ENCODE measurements at regions not wholly inside any gene's neighbourhood (a gene's known extent, or its start where the extent isn't known, plus 50 kb on each side); places are given as distances from the start of the nearest gene placed in this dataset.
A peak's percentile ranks its signal among the peaks of the same experiment; 100 is the strongest.

DNA sequence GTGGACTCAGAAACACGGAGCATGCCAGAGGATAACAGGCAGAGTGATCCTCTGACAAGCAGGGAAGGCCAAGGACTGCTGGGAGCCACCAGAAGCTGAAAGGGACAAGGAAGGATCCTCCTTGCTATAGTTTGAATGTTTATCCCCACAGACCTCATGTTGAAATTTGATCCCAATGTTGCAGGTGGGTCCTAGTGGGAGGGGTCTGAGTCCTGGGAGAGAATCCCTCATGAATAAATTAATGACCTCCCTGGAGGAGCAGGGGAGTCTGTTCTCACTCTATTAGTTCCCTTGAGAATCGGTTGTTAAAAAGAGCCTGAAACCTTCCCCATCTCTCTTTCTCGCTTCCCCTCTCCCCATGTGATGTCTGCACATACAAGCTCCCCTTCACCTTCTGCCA lies 124.4 kb downstream of the FBXO15 start:
- no peak overlapping the region for H3K27ac ChIP-seq
- DNase-seq (no peak), ATAC-seq (no peak)
- 24 to 36% (median 28%) methylated on average over 3 of the region's 3 CpGs for WGBS, 3 donors
- TF ChIP-seq, protein P1, sequence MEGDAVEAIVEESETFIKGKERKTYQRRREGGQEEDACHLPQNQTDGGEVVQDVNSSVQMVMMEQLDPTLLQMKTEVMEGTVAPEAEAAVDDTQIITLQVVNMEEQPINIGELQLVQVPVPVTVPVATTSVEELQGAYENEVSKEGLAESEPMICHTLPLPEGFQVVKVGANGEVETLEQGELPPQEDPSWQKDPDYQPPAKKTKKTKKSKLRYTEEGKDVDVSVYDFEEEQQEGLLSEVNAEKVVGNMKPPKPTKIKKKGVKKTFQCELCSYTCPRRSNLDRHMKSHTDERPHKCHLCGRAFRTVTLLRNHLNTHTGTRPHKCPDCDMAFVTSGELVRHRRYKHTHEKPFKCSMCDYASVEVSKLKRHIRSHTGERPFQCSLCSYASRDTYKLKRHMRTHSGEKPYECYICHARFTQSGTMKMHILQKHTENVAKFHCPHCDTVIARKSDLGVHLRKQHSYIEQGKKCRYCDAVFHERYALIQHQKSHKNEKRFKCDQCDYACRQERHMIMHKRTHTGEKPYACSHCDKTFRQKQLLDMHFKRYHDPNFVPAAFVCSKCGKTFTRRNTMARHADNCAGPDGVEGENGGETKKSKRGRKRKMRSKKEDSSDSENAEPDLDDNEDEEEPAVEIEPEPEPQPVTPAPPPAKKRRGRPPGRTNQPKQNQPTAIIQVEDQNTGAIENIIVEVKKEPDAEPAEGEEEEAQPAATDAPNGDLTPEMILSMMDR (IDR thresholded peaks at IDR 0.05) = no peak
- H3K4me3 ChIP-seq = no peak overlapping the region
- H3K36me3 ChIP-seq (ENCODE audit: insufficient read depth in 1 of 2, low read depth in 1 of 2) = no peaks in the 10 kb centered on the region
- no peaks in the 10 kb centered on the region for H3K9me3 ChIP-seq
- H3K27me3 ChIP-seq (ENCODE audit: insufficient read depth in 3 of 3, low read length in 2 of 3) = no peaks in the 10 kb centered on the region
- intact Hi-C loops (cut with DNase I) = no loop called here
- H3K4me1 ChIP-seq = no peaks in the 10 kb centered on the region

DNA sequence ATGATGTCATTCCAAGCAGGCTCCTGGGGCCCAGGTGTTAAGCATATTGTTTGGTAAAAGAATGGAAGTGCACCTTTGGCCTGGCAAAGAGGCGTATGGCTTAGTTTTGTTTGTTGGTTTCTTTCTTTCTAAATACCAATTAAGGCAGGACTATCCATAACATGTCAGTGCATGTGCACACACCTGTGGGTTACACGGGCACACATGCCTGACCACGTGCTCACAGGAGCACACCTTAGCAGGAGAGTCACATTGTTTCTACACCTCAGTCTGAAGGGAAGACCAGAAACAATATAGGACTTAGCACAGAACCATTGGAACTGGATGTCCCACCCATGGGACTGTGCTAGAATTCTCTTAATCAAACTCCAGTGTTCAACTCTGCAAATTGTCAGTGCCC lies 127.8 kb downstream of the FBXO15 start:
- intact Hi-C loops (cut with DNase I) = loop anchor here in 1 of 2 donors (10.0 kb wide), 1 partner anchor 65 kb away; no protein-coding TSS in a partner anchor
- WGBS, 3 donors = 82 to 88% (median 87%) methylated on average over 3 of the region's 3 CpGs

DNA sequence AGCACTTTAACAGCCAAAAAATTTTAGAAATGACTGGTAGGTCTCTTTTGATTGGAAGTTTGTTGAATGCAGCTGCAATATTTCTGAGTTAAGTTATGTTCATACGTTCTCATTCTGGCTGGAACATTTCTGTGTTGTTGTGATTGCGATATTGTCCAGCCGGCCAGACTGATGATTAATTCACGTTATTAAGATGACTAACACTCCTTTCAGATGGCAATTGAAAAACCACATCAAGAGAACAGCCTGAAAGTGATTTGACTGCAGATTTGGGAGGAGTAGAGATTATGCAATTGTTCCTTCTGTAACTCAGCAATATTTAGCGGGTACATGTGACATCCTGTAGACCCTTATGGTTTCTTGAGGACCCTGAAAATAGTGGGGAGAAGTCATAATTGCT lies 133.7 kb downstream of the FBXO15 start:
- Histone ChIP-seq H3K4me3 (no peak overlapping the region), H3K4me1 (no peaks in the 10 kb centered on the region), H3K27me3 (ENCODE audit: insufficient read depth in 3 of 3, low read length in 2 of 3) (no peaks in the 10 kb centered on the region), H3K9me3 (no peaks in the 10 kb centered on the region), H3K36me3 (ENCODE audit: insufficient read depth in 1 of 2, low read depth in 1 of 2) (no peaks in the 10 kb centered on the region), H3K27ac (no peak overlapping the region)
- no peak for DNase-seq
- 64 to 74% (median 65%) methylated on average over 5 of the region's 5 CpGs for WGBS, 3 donors
- intact Hi-C loops (cut with DNase I) = loop anchor here in 1 of 2 donors (10.0 kb wide), 1 partner anchor 59 kb away; no protein-coding TSS in a partner anchor
- ATAC-seq = peak in 3 of 4 donors; percentile 37 to 69 (median 41)
- TF ChIP-seq, protein P1 (IDR thresholded peaks at IDR 0.05) = no peak

More for the DNA sequence above, 127.8 kb downstream of the FBXO15 start:
- Histone ChIP-seq H3K9me3 (no peaks in the 10 kb centered on the region), H3K36me3 (ENCODE audit: insufficient read depth in 1 of 2, low read depth in 1 of 2) (no peaks in the 10 kb centered on the region), H3K4me3 (no peak overlapping the region), H3K4me1 (no peaks in the 10 kb centered on the region), H3K27me3 (ENCODE audit: insufficient read depth in 3 of 3, low read length in 2 of 3) (no peaks in the 10 kb centered on the region), H3K27ac (no peak overlapping the region)
- ATAC-seq = no peak
- TF ChIP-seq, protein P1 (IDR thresholded peaks at IDR 0.05) = no peak
- no peak for DNase-seq

- Histone ChIP-seq H3K36me3 (ENCODE audit: insufficient read depth in 1 of 2, low read depth in 1 of 2) (no peaks in the 10 kb centered on the region), H3K9me3 (no peaks in the 10 kb centered on the region), H3K4me3 (no peak overlapping the region), H3K27me3 (ENCODE audit: insufficient read depth in 3 of 3, low read length in 2 of 3) (no peaks in the 10 kb centered on the region), H3K4me1 (no peaks in the 10 kb centered on the region), H3K27ac (no peak overlapping the region)
- ATAC-seq = no peak
- 78 to 88% (median 85%) methylated on average over 14 of the region's 14 CpGs for WGBS, 3 donors
- no peak for DNase-seq
- TF ChIP-seq, protein P1 (IDR thresholded peaks at IDR 0.05) = no peak
- intact Hi-C loops (cut with DNase I) = loop anchor here in 1 of 2 donors (10.0 kb wide), 1 partner anchor 58 kb away; no protein-coding TSS in a partner anchor
These were observed 134.5 kb downstream of the FBXO15 start for GRCh38 chr18:74012954-74013630.

GRCh38 chr18:74006143-74006542 lies 141.5 kb downstream of the FBXO15 start:
- intact Hi-C loops (cut with DNase I) = no loop called here
- WGBS, 3 donors = 73 to 76% (median 74%) methylated on average over 8 of the region's 8 CpGs
- H3K9me3 ChIP-seq = no peaks in the 10 kb centered on the region
- no peaks in the 10 kb centered on the region for H3K27me3 ChIP-seq (ENCODE audit: insufficient read depth in 3 of 3, low read length in 2 of 3)
- ATAC-seq (no peak), DNase-seq (no peak)
- H3K27ac ChIP-seq = no peak overlapping the region
- H3K4me3 ChIP-seq = no peak overlapping the region
- no peaks in the 10 kb centered on the region for H3K36me3 ChIP-seq (ENCODE audit: insufficient read depth in 1 of 2, low read depth in 1 of 2)
- H3K4me1 ChIP-seq = no peaks in the 10 kb centered on the region
- TF ChIP-seq, protein P1 (IDR thresholded peaks at IDR 0.05) = no peak
